Ectodermal cell (in vitro differentiated cells): ENCODE measurements at regions not wholly inside any gene's neighbourhood (a gene's known extent, or its start where the extent isn't known, plus 50 kb on each side); places are given as distances from the start of the nearest gene placed in this dataset.
"Not testable (repeated sequence)": the region's sequence is repeated elsewhere in the genome, so short reads cannot be mapped to it uniquely, and the experiment has no call there.

ENCODE experiments used
- H3K27ac ChIP-seq: 2 replicates; pipeline ENCODE4 v1.7.0; 2013; ENCODE audit warnings: mild to moderate bottlenecking, low read depth, low read length; ENCODE audit not compliant: insufficient read depth, poor library complexity, severe bottlenecking
- H3K27me3 ChIP-seq: 2 replicates; pipeline ENCODE4 v1.7.0; 2013; ENCODE audit warnings: mild to moderate bottlenecking, low read length; ENCODE audit not compliant: insufficient read depth, control insufficient read depth, poor library complexity, severe bottlenecking
- H3K36me3 ChIP-seq: one replicate; pipeline ENCODE4 v1.7.0; 2013; ENCODE audit warnings: low read length; ENCODE audit not compliant: control insufficient read depth, insufficient read depth
- H3K4me1 ChIP-seq: one replicate; pipeline ENCODE4 v1.7.0; 2013; ENCODE audit warnings: low read length; ENCODE audit not compliant: control insufficient read depth, insufficient read depth
- H3K4me3 ChIP-seq: 2 replicates; pipeline ENCODE4 v1.7.0; 2013; ENCODE audit warnings: low read depth, low read length, control low read depth; ENCODE audit not compliant: insufficient read depth
- H3K9me3 ChIP-seq: 2 replicates; pipeline ENCODE4 v1.7.0; 2013; ENCODE audit warnings: mild to moderate bottlenecking, low read length, moderate library complexity; ENCODE audit not compliant: control insufficient read depth
- WGBS, 2 experiments: methylation state at CpG; one replicate each; pipeline ENCODE4 v1.1.7; 2013; ENCODE audit warnings: missing lambda C conversion rate in 2 of 2; 5-methylcytosine and 5-hydroxymethylcytosine counted together

- no peaks in the 10 kb centered on the region for H3K9me3 ChIP-seq
- no peaks in the 10 kb centered on the region for H3K27me3 ChIP-seq
- 95 to 100% methylated on average over 2 of the region's 2 CpGs for WGBS, 2 experiments
- no peaks in the 10 kb centered on the region for H3K36me3 ChIP-seq
- no peak overlapping the region for H3K27ac ChIP-seq
- no peak overlapping the region for H3K4me3 ChIP-seq
- no peaks in the 10 kb centered on the region for H3K4me1 ChIP-seq
These were observed 996.1 kb upstream of the COX7C start for GRCh38 chr5:85621668-85622067.

- H3K27me3 ChIP-seq, result no peaks in the 10 kb centered on the region
- no peak overlapping the region for H3K27ac ChIP-seq
- no peaks in the 10 kb centered on the region for H3K9me3 ChIP-seq
- H3K36me3 ChIP-seq, result no peaks in the 10 kb centered on the region
- H3K4me1 ChIP-seq, result no peaks in the 10 kb centered on the region
- no peak overlapping the region for H3K4me3 ChIP-seq
These were observed 989.6 kb upstream of the COX7C start for GRCh38 chr5:85628153-85628552.

DNA sequence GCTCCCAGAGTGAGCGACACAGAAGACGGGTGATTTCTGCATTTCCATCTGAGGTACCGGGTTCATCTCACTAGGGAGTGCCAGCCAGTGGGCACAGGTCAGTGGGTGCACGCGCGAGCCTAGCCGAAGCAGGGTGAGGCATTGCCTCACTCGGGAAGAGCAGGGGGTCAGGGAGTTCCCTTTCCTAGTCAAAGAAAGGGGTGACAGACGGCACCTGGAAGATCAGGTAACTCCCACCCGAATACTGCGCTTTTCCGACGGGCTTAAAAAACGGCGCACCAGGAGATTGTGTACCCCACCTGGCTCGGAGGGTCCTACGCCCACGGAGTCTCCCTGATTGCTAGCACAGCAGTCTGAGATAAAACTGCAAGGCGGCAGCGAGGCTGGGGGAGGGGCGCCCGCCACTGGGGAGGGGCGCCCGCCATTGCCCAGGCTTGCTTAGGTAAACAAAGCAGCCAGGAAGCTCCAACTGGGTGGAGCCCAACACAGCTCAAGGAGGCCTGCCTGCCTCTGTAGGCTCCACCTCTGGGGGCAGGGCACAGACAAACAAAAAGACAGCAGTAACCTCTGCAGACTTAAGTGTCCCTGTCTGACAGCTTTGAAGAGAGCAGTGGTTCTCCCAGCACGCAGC, 979.1 kb upstream of the COX7C start:
- not testable (repeated sequence) for H3K27me3 ChIP-seq, H3K27ac ChIP-seq, H3K4me3 ChIP-seq, H3K4me1 ChIP-seq, H3K36me3 ChIP-seq, H3K9me3 ChIP-seq
- WGBS, 2 experiments, result 82 to 92% methylated on average over 18 of the region's 25 CpGs

GRCh38 chr5:85646036-85646435, 971.7 kb upstream of the COX7C start:
- H3K27me3 ChIP-seq, result no peaks in the 10 kb centered on the region
- H3K9me3 ChIP-seq, result no peaks in the 10 kb centered on the region
- no peaks in the 10 kb centered on the region for H3K4me1 ChIP-seq
- H3K36me3 ChIP-seq, result no peaks in the 10 kb centered on the region
- 94 to 97% methylated on average over 5 to 6 of the region's 7 CpGs for WGBS, 2 experiments
- H3K4me3 ChIP-seq, result no peak overlapping the region
- H3K27ac ChIP-seq, result no peak overlapping the region

DNA sequence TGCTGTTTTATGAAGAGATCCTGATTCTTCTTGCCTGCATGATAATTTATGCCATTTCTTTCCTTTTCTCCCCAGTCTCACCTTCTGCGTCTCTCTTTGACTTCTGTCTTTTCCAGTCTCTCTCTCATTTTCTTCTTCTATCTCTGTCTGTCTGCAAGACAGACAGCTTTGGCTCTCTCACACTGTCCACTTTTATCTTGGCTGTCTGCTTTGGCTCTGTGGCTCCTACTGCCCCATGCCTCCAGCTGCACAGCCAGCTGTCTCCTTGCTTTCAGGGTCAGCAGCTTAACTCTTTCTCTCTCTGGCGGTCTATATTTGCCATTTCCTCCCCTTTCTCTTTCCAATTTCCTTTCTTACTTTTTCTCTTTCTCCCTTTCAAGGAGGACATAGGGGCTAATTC, 971.1 kb upstream of the COX7C start:
- no peaks in the 10 kb centered on the region for H3K9me3 ChIP-seq
- H3K4me3 ChIP-seq, result no peak overlapping the region
- no peaks in the 10 kb centered on the region for H3K36me3 ChIP-seq
- H3K27me3 ChIP-seq, result no peaks in the 10 kb centered on the region
- WGBS, 2 experiments, result 86 to 90% methylated on average over 2 of the region's 2 CpGs
- no peaks in the 10 kb centered on the region for H3K4me1 ChIP-seq
- H3K27ac ChIP-seq, result no peak overlapping the region

GRCh38 chr5:85647349-85648127, 970.2 kb upstream of the COX7C start:
- no peak overlapping the region for H3K27ac ChIP-seq
- H3K9me3 ChIP-seq, result no peaks in the 10 kb centered on the region
- H3K27me3 ChIP-seq, result no peaks in the 10 kb centered on the region
- H3K36me3 ChIP-seq, result no peaks in the 10 kb centered on the region
- WGBS, 2 experiments, result 84 to 87% methylated on average over 25 of the region's 25 CpGs
- H3K4me3 ChIP-seq, result peak overlapping the region; percentile 23
- no peaks in the 10 kb centered on the region for H3K4me1 ChIP-seq

GRCh38 chr5:85648495-85648894, 969.2 kb upstream of the COX7C start:
- H3K9me3 ChIP-seq, result no peaks in the 10 kb centered on the region
- no peaks in the 10 kb centered on the region for H3K27me3 ChIP-seq
- H3K4me1 ChIP-seq, result no peaks in the 10 kb centered on the region
- WGBS, 2 experiments, result 94 to 100% methylated on average over 4 of the region's 4 CpGs
- H3K27ac ChIP-seq, result no peak overlapping the region
- no peaks in the 10 kb centered on the region for H3K36me3 ChIP-seq
- H3K4me3 ChIP-seq, result no peak overlapping the region

- no CpG with 5 or more reads among the region's 1 CpG for WGBS, 2 experiments
- Histone ChIP-seq H3K36me3 (no peaks in the 10 kb centered on the region), H3K4me1 (no peaks in the 10 kb centered on the region), H3K4me3 (no peak overlapping the region), H3K9me3 (no peaks in the 10 kb centered on the region), H3K27ac (no peak overlapping the region), H3K27me3 (no peaks in the 10 kb centered on the region)
These were observed 966.0 kb upstream of the COX7C start for GRCh38 chr5:85651731-85652130.

DNA sequence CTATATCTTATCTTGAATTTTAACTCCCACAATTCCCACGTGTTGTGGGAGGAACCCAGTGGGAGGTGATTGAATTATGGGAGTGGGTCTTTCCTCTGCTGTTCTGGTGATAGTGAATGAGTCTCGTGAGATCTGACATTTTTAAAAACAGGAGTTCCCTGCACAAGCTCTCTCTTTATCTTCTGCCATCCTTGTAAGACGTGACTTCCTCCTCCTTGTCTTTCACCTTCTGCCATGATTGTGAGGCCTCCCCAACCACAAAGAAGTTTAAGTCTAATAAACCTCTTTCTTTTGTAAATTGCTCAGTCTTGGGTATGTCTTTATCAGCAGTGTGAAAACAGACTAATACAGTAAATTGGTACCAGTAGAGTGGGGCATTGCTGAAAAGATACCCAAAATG, 963.6 kb upstream of the COX7C start:
- H3K4me3 ChIP-seq, H3K36me3 ChIP-seq, H3K27ac ChIP-seq, H3K4me1 ChIP-seq, H3K9me3 ChIP-seq, H3K27me3 ChIP-seq: not testable (repeated sequence)
- WGBS, 2 experiments, result 97 to 98% methylated on average over 2 to 3 of the region's 3 CpGs

DNA sequence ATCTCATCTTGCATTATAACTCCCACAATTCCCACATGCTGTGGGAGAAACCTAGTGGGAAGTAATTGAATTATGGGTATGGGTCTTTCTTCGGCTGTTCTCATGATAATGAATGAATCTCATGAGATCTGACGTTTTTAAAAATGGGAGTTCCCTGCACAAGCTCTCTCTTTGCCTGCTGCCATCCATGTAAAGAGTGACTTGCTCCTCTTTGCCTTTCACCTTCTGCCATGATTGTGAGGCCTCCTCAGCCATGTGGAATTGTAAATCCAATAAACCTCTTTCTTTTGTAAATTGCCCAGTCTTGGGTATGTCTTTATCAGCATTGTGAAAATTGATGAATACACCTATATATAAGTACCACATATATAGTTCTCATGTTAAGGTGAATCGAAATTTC, 961.7 kb upstream of the COX7C start:
- H3K27me3 ChIP-seq, result no peaks in the 10 kb centered on the region
- H3K27ac ChIP-seq, result no peak overlapping the region
- H3K4me3 ChIP-seq, result no peak overlapping the region
- 86 to 95% methylated on average over 2 to 3 of the region's 3 CpGs for WGBS, 2 experiments
- no peaks in the 10 kb centered on the region for H3K9me3 ChIP-seq
- no peaks in the 10 kb centered on the region for H3K4me1 ChIP-seq
- H3K36me3 ChIP-seq, result no peaks in the 10 kb centered on the region
